DND-41 (cell line): ENCODE measurements at regions not wholly inside any gene's neighbourhood (a gene's known extent, or its start where the extent isn't known, plus 50 kb on each side); places are given as distances from the start of the nearest gene placed in this dataset.

Source experiments
- ATAC-seq: fragments of 200-7000 bp; cut with Tn5 transposase; 3 replicates; pipeline ENCODE4 v1.9.1; 2021; ENCODE audit warnings: low read depth; ENCODE audit not compliant: insufficient read depth
- DNase-seq: peaks from one replicate; pipeline ENCODE4 v3.0.0-alpha.2; 2020
- H2AFZ ChIP-seq: 2 replicates; pipeline ENCODE4 v1.6.0; 2012; ENCODE audit warnings: low read depth, low read length
- H3K27ac ChIP-seq: 2 replicates; pipeline ENCODE4 v1.5.1; 2012; ENCODE audit warnings: low read length, inconsistent platforms
- H3K27me3 ChIP-seq: fragments of 200-600 bp; sonication (generic); 2 replicates; pipeline ENCODE4 v1.6.0; 2012; ENCODE audit warnings: low read length, mild to moderate bottlenecking, inconsistent platforms; ENCODE audit not compliant: insufficient read depth, poor library complexity
- H3K36me3 ChIP-seq: 2 replicates; pipeline ENCODE4 v1.5.1; 2012; ENCODE audit warnings: low read length, inconsistent platforms; ENCODE audit not compliant: insufficient read depth
- H3K4me1 ChIP-seq: 2 replicates; pipeline ENCODE4 v1.5.1; 2012; ENCODE audit warnings: mild to moderate bottlenecking, low read length; ENCODE audit not compliant: insufficient read depth
- H3K4me2 ChIP-seq: 2 replicates; pipeline ENCODE4 v1.6.0; 2012; ENCODE audit warnings: mild to moderate bottlenecking, moderate library complexity, low read length, inconsistent platforms; ENCODE audit not compliant: insufficient read depth
- H3K4me3 ChIP-seq, 2 experiments: fragments of 200-600 bp in 1 of 2; shearing (Covaris generic) in 1 of 2; 2 replicates each; pipeline ENCODE4 v1.5.1; 2012 to 2016; ENCODE audit warnings: inconsistent platforms in 2 of 2, low read length in 2 of 2, mild to moderate bottlenecking in 2 of 2, low read depth in 1 of 2, moderate library complexity in 1 of 2
- H3K79me2 ChIP-seq: 2 replicates; pipeline ENCODE4 v1.6.0; 2012; ENCODE audit warnings: low read length, inconsistent platforms; ENCODE audit not compliant: insufficient read depth
- H3K9ac ChIP-seq: 2 replicates; pipeline ENCODE4 v1.6.0; 2012; ENCODE audit warnings: low read depth, mild to moderate bottlenecking, inconsistent platforms, low read length, moderate library complexity
- H3K9me3 ChIP-seq: 2 replicates; pipeline ENCODE4 v1.5.1; 2012; ENCODE audit warnings: low read length, moderate library complexity, mild to moderate bottlenecking, inconsistent platforms; ENCODE audit not compliant: insufficient read depth, severe bottlenecking
- H4K20me1 ChIP-seq: 2 replicates; pipeline ENCODE4 v1.6.0; 2012; ENCODE audit warnings: low read length; ENCODE audit not compliant: insufficient read depth
- CTCF ChIP-seq: IDR thresholded peaks from 2 replicates; pipeline ENCODE4 v1.5.1; 2012; ENCODE audit warnings: borderline replicate concordance, low read length, moderate library complexity, mild to moderate bottlenecking; ENCODE audit not compliant: poor library complexity, severe bottlenecking; ENCODE audit errors: extremely low read depth
- EZH2 ChIP-seq: IDR thresholded peaks from 3 replicates; pipeline ENCODE4 v1.6.1; 2012; ENCODE audit warnings: borderline replicate concordance, low read depth, mild to moderate bottlenecking, moderate library complexity, low read length, inconsistent platforms; ENCODE audit not compliant: severe bottlenecking

GRCh38 chr4:98784947-98785706 is 126.7 kb upstream of the TSPAN5 start:
- Histone ChIP-seq H3K9me3 (no peaks in the 10 kb centered on the region), H4K20me1 (no peaks in the 10 kb centered on the region), H3K79me2 (no peaks in the 10 kb centered on the region), H3K9ac (no peak overlapping the region), H2AFZ (no peak overlapping the region), H3K4me2 (no peak overlapping the region), H3K36me3 (no peaks in the 10 kb centered on the region), H3K27ac (no peak overlapping the region), H3K4me1 (no peaks in the 10 kb centered on the region), H3K4me3 (no peak overlapping the region), H3K27me3 (no peaks in the 10 kb centered on the region)
- ATAC-seq: no peak
- no peak for TF ChIP-seq EZH2
- TF ChIP-seq CTCF: no peak
- DNase-seq: no peak

GRCh38 chr4:98781641-98782357 is 123.4 kb upstream of the TSPAN5 start:
- Histone ChIP-seq H3K4me2 (no peak overlapping the region), H3K9ac (no peak overlapping the region), H3K79me2 (no peaks in the 10 kb centered on the region), H3K36me3 (no peaks in the 10 kb centered on the region), H2AFZ (no peak overlapping the region), H3K27ac (no peak overlapping the region), H3K27me3 (no peaks in the 10 kb centered on the region), H4K20me1 (no peaks in the 10 kb centered on the region), H3K4me1 (no peaks in the 10 kb centered on the region), H3K4me3 (no peak overlapping the region), H3K9me3 (no peaks in the 10 kb centered on the region)
- ATAC-seq: no peak
- TF ChIP-seq EZH2 (no peak), CTCF (no peak)
- DNase-seq: no peak

GRCh38 chr4:98780926-98781325 is 122.5 kb upstream of the TSPAN5 start:
- no peaks in the 10 kb centered on the region for H3K9me3 ChIP-seq
- H3K27me3 ChIP-seq: no peaks in the 10 kb centered on the region
- H3K36me3 ChIP-seq: no peaks in the 10 kb centered on the region
- H3K27ac ChIP-seq: no peak overlapping the region
- H3K4me3 ChIP-seq: no peak overlapping the region
- H3K79me2 ChIP-seq: no peaks in the 10 kb centered on the region
- H3K9ac ChIP-seq: no peak overlapping the region
- no peak overlapping the region for H3K4me2 ChIP-seq
- DNase-seq (no peak), ATAC-seq (no peak)
- H4K20me1 ChIP-seq: no peaks in the 10 kb centered on the region
- no peak overlapping the region for H2AFZ ChIP-seq
- H3K4me1 ChIP-seq: no peaks in the 10 kb centered on the region
- no peak for TF ChIP-seq EZH2
- TF ChIP-seq CTCF: no peak
